ENCODE measurements at regions not wholly inside any gene's neighbourhood (a gene's known extent, or its start where the extent isn't known, plus 50 kb on each side); places are given as distances from the start of the nearest gene placed in this dataset.

DNA sequence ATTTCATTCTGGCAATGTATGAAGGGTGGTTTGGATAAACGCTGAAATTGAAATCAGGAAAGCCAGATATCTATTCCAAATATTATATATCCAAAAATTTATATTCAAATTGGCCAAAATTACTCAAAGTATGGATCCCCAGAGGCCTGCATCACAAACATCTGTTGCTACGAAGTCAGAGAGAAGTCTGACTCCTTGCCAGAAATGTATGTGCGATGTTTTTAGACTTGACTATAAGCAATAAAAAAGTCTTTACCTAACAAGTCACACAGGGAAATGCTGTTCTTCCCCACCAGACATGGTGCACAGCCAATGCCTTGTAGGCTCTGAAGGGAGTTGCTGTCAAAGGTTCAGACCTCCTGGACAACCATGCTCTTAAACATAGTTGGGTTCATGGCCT is 533.1 kb downstream of the OTOL1 start:
- TF ChIP-seq, protein P1, sequence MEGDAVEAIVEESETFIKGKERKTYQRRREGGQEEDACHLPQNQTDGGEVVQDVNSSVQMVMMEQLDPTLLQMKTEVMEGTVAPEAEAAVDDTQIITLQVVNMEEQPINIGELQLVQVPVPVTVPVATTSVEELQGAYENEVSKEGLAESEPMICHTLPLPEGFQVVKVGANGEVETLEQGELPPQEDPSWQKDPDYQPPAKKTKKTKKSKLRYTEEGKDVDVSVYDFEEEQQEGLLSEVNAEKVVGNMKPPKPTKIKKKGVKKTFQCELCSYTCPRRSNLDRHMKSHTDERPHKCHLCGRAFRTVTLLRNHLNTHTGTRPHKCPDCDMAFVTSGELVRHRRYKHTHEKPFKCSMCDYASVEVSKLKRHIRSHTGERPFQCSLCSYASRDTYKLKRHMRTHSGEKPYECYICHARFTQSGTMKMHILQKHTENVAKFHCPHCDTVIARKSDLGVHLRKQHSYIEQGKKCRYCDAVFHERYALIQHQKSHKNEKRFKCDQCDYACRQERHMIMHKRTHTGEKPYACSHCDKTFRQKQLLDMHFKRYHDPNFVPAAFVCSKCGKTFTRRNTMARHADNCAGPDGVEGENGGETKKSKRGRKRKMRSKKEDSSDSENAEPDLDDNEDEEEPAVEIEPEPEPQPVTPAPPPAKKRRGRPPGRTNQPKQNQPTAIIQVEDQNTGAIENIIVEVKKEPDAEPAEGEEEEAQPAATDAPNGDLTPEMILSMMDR (CRISPR knock-in tag; IDR thresholded peaks at IDR 0.05) = no peak
- TF ChIP-seq ZNF766 (CRISPR knock-in tag; IDR thresholded peaks at IDR 0.05; ENCODE audit: borderline replicate concordance) (no peak), ZNF720 (CRISPR knock-in tag; IDR thresholded peaks at IDR 0.05) (no peak), TCF7 (IDR thresholded peaks at IDR 0.05; ENCODE audit: low read depth) (no peak), IKZF1 (IDR thresholded peaks at IDR 0.05) (no peak), ZNF670 (CRISPR knock-in tag; IDR thresholded peaks at IDR 0.05; ENCODE audit: borderline replicate concordance) (no peak), ZBTB20 (CRISPR knock-in tag; IDR thresholded peaks at IDR 0.05; ENCODE audit: borderline replicate concordance, low read depth) (no peak)

Measured in HepG2 (cell line).